T-cell (primary cell): ENCODE measurements at regions not wholly inside any gene's neighbourhood (a gene's known extent, or its start where the extent isn't known, plus 50 kb on each side); places are given as distances from the start of the nearest gene placed in this dataset.

Experiments
- ATAC-seq, 4 experiments: fragments of 200-7000 bp in 3 of 4; fragments of 150-1000 bp in 1 of 4; cut with Tn5 transposase; replicated peaks in 1 of 4; 1 replicate in 3 of 4; 2 replicates in 1 of 4; pipeline ENCODE4 v1.10.0; 2021; ENCODE audit warnings: moderate library complexity in 3 of 4, mild to moderate bottlenecking in 2 of 4, moderate number of reproducible peaks in 1 of 4
- CTCF ChIA-PET, 2 donors: fragments of 300-600 bp; sonication (Branson Sonifier 250); formaldehyde crosslinking; loops; one replicate each; lab custom pipeline; 2022; ENCODE audit warnings: antibody characterized with exemption in 2 of 2; lab: Charles Lee
- POLR2A ChIA-PET, 2 donors: fragments of 300-600 bp; sonication (Branson Sonifier 250); formaldehyde crosslinking; loops; one replicate each; lab custom pipeline; 2022; ENCODE audit warnings: antibody characterized with exemption in 2 of 2; lab: Charles Lee
- DNase-seq, 35 experiments: peaks; one replicate each; pipeline versions ENCODE4 v3.0.0 to v3.0.0-alpha.2; 2013 to 2023
- H3K27ac ChIP-seq: one replicate; pipeline ENCODE4 v1.5.1; 2013; ENCODE audit warnings: low read length
- H3K27me3 ChIP-seq, 2 experiments: replicated peaks in 1 of 2; 1 replicate in 1 of 2; 2 replicates in 1 of 2; pipeline versions ENCODE4 v1.6.1 to v1.7.0; 2013; ENCODE audit warnings: low read length in 1 of 2, mixed read lengths in 1 of 2; ENCODE audit not compliant: control insufficient read depth in 2 of 2, insufficient read depth in 2 of 2; ENCODE audit errors: extremely low read depth in 1 of 2
- H3K36me3 ChIP-seq, 2 donors: 1 replicate in 1 of 2; 2 replicates in 1 of 2; pipeline versions ENCODE4 v1.6.1 to v1.7.0; 2013; ENCODE audit warnings: low read length in 1 of 2; ENCODE audit not compliant: control insufficient read depth in 2 of 2, insufficient read depth in 1 of 2; ENCODE audit errors: extremely low read depth in 1 of 2
- H3K4me1 ChIP-seq, 2 experiments: 1 replicate in 1 of 2; 2 replicates in 1 of 2; pipeline versions ENCODE4 v1.6.1 to v1.7.0; 2013; ENCODE audit warnings: low read length in 2 of 2, mixed read lengths in 1 of 2; ENCODE audit not compliant: insufficient read depth in 2 of 2, control insufficient read depth in 1 of 2; ENCODE audit errors: extremely low read depth in 1 of 2
- H3K4me3 ChIP-seq, 2 donors: 1 replicate in 1 of 2; 2 replicates in 1 of 2; pipeline versions ENCODE4 v1.5.1 to v1.7.0; 2013; ENCODE audit warnings: mild to moderate bottlenecking in 2 of 2, low read length in 1 of 2, moderate library complexity in 1 of 2; ENCODE audit not compliant: control insufficient read depth in 1 of 2; ENCODE audit errors: extremely low read depth in 1 of 2
- H3K9me3 ChIP-seq: 2 replicates; pipeline ENCODE4 v1.7.0; 2013
- H3K27ac Mint-ChIP-seq, 2 donors: one replicate each; pipeline ENCODE4 v1.8.0; 2020 to 2021; ENCODE audit warnings: mild to moderate bottlenecking in 2 of 2, mixed read lengths in 2 of 2
- H3K27me3 Mint-ChIP-seq, 2 donors: one replicate each; pipeline ENCODE4 v1.8.0; 2021 to 2022; ENCODE audit warnings: mixed read lengths in 2 of 2
- H3K36me3 Mint-ChIP-seq: one replicate; pipeline ENCODE4 v1.8.0; 2021; ENCODE audit warnings: mixed read lengths
- H3K4me1 Mint-ChIP-seq, 3 donors: one replicate each; pipeline ENCODE4 v1.8.0; 2020 to 2022; ENCODE audit warnings: mixed read lengths in 3 of 3, mild to moderate bottlenecking in 1 of 3
- H3K4me3 Mint-ChIP-seq, 3 donors: one replicate each; pipeline ENCODE4 v1.8.0; 2020 to 2022; ENCODE audit warnings: mild to moderate bottlenecking in 3 of 3, mixed read lengths in 3 of 3, moderate library complexity in 3 of 3
- H3K9me3 Mint-ChIP-seq, 3 donors: one replicate each; pipeline ENCODE4 v1.8.0; 2020 to 2022; ENCODE audit warnings: mixed read lengths in 3 of 3
- WGBS: methylation state at CpG from one replicate; pipeline ENCODE4 v1.1.5; 2013; ENCODE audit warnings: missing lambda C conversion rate; ENCODE audit not compliant: insufficient coverage; 5-methylcytosine and 5-hydroxymethylcytosine counted together

DNA sequence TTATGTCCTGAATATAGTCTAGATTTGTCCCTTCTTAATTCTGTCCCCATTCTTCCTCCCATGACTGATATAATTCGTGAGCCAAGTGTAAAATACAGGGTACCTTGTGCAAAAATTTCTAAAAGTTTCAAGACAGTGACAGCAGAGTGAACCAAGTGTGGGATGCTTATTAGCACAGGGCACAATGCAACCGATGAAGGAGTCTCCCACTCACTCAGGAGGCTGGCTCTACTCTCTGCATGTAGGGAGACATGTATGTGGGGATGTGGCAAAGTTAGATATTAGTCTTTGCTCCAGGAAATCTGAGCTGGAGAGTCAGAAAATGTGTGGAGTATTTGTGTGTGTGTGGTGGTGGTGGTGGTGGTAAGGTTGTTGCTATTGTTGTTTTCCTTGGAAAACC is 305.9 kb downstream of the CHL1 start:
- no peak for DNase-seq
- no peak overlapping the region for H3K27ac Mint-ChIP-seq

DNA sequence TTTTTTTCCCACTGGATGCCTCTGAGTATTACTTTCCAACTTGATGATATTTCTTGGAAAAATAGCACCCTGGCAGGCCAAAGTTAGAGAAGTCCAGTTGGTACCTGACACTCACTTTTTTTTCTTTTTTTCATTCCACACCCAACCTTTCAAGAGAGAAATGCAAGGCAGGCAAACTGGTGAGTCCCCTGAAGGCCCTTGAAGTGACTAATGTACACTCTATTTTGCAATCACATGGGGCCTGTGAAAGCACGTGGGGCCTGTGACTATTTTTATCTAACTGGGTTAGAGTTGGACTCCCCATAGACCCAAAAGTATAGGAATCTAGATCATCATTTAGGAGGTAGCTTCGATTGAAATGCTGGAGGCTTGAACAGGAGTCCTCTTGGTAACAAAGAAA is 316.7 kb downstream of the CHL1 start:
- ATAC-seq, result no peak
- Mint-ChIP-seq H3K36me3 (no peaks in the 10 kb centered on the region), H3K27me3 (no peaks in the 10 kb centered on the region), H3K4me3 (no peak overlapping the region), H3K27ac (no peak overlapping the region), H3K9me3 (peaks cover 10 to 18% (median 12%) of the 10 kb centered on the region in 3 donors), H3K4me1 (no peaks in the 10 kb centered on the region)
- no CpG with 5 or more reads among the region's 2 CpGs for WGBS
- Histone ChIP-seq H3K27ac (no peak overlapping the region), H3K4me1 (no peaks in the 10 kb centered on the region), H3K4me3 (no peak overlapping the region), H3K9me3 (peaks cover 2% of the 10 kb centered on the region), H3K27me3 (no peaks in the 10 kb centered on the region), H3K36me3 (no peaks in the 10 kb centered on the region)
- ChIA-PET CTCF (no interaction called here), POLR2A (no interaction called here)
- no peak for DNase-seq

More for the DNA sequence above, 305.9 kb downstream of the CHL1 start:
- POLR2A ChIA-PET, result no interaction called here
- H3K4me3 ChIP-seq, result no peak overlapping the region
- H3K4me1 ChIP-seq, result no peaks in the 10 kb centered on the region
- H3K36me3 ChIP-seq, result no peaks in the 10 kb centered on the region
- peaks cover 0 to 8% (median 2%) of the 10 kb centered on the region in 3 donors for H3K9me3 Mint-ChIP-seq
- no peaks in the 10 kb centered on the region for H3K9me3 ChIP-seq
- no peaks in the 10 kb centered on the region for H3K27me3 Mint-ChIP-seq
- H3K27me3 ChIP-seq, result no peaks in the 10 kb centered on the region
- no peak overlapping the region for H3K27ac ChIP-seq
- no peak overlapping the region for H3K4me3 Mint-ChIP-seq
- CTCF ChIA-PET, result no interaction called here
- no peaks in the 10 kb centered on the region for H3K4me1 Mint-ChIP-seq
- no peak for ATAC-seq
- H3K36me3 Mint-ChIP-seq, result no peaks in the 10 kb centered on the region
- WGBS, result 100% methylated on average over 1 of the region's 2 CpGs

DNA sequence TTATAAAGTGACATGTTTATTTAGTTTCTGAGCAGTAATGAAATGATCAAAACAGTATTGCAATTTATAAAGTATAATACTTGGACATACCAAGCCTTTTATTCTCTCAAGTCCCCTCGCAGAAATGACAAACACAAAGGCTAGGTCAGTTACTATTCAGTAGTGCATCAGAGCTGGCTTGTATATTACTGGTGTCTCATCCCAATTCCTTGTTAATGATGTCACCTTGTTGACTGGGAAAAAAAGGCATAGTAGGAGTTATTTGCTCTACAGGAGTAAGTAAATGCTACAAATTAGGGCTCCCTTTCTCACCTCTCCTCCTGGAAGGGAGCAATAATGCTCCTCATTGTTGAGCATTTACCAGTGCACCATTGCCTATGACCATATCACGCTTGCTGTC is 317.6 kb downstream of the CHL1 start:
- no peak for ATAC-seq
- DNase-seq, result no peak
- no peaks in the 10 kb centered on the region for H3K36me3 ChIP-seq
- Mint-ChIP-seq H3K4me1 (no peaks in the 10 kb centered on the region), H3K27ac (no peak overlapping the region), H3K9me3 (peaks cover 6 to 9% (median 6%) of the 10 kb centered on the region in 3 donors), H3K36me3 (no peaks in the 10 kb centered on the region), H3K4me3 (no peak overlapping the region), H3K27me3 (no peaks in the 10 kb centered on the region)
- no peak overlapping the region for H3K4me3 ChIP-seq
- peaks cover 2% of the 10 kb centered on the region for H3K9me3 ChIP-seq
- CTCF ChIA-PET, result no interaction called here
- POLR2A ChIA-PET, result no interaction called here
- 100% methylated on average over 1 of the region's 2 CpGs for WGBS
- H3K27ac ChIP-seq, result no peak overlapping the region
- H3K4me1 ChIP-seq, result no peaks in the 10 kb centered on the region
- no peaks in the 10 kb centered on the region for H3K27me3 ChIP-seq

DNA sequence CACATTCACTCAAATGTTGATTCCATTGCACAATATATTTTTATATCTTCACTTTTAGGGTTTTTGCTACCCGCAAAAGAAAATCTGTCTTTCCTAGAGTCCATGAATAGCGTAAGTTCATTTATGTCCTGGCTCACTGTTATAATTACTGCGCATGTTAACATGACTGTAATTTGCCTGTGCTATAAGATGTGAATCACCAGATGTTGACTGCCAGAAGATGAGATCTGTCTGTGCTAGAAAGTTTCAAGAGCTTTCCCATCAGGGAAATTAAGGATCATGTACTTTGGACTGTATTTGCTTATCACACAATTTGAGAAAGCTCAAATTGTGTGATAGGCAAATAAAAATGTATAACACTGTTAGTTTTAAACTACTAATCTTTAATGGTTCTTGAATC is 322.5 kb downstream of the CHL1 start:
- H3K9me3 Mint-ChIP-seq, result peaks cover 0 to 3% (median 0%) of the 10 kb centered on the region in 3 donors
- no peaks in the 10 kb centered on the region for H3K36me3 Mint-ChIP-seq
- ATAC-seq (no peak), DNase-seq (no peak)
- WGBS, result 90% methylated on average over 2 of the region's 3 CpGs
- no peak overlapping the region for H3K4me3 Mint-ChIP-seq
- Histone ChIP-seq H3K27me3 (no peaks in the 10 kb centered on the region), H3K4me1 (no peaks in the 10 kb centered on the region), H3K27ac (no peak overlapping the region), H3K9me3 (peaks cover 2% of the 10 kb centered on the region), H3K36me3 (no peaks in the 10 kb centered on the region), H3K4me3 (no peak overlapping the region)
- H3K4me1 Mint-ChIP-seq, result no peaks in the 10 kb centered on the region
- H3K27me3 Mint-ChIP-seq, result no peaks in the 10 kb centered on the region
- ChIA-PET POLR2A (no interaction called here), CTCF (no interaction called here)
- H3K27ac Mint-ChIP-seq, result no peak overlapping the region

DNA sequence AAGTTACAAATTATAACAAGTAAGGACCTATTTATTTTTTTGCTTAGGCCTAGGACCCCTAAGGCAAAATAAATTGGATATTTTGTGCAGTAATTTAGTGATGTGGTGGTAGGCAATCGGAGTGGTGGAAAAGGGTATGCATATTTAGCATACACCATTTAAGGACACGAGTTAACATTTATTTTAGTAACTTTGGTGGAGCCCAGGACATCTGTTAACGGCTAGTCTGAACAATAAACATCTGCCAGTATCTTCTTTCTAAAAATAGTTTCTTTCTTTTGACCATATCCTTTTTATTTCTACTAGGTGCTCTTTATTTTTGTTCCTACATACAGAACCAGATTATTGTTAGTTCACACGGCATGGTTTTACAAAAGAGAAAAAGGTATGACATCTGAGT is 326.3 kb downstream of the CHL1 start:
- Histone ChIP-seq H3K27ac (no peak overlapping the region), H3K27me3 (no peaks in the 10 kb centered on the region), H3K9me3 (no peaks in the 10 kb centered on the region), H3K4me3 (no peak overlapping the region), H3K4me1 (no peaks in the 10 kb centered on the region), H3K36me3 (no peaks in the 10 kb centered on the region)
- Mint-ChIP-seq H3K27me3 (no peaks in the 10 kb centered on the region), H3K36me3 (no peaks in the 10 kb centered on the region), H3K4me1 (no peaks in the 10 kb centered on the region), H3K9me3 (peaks cover 2 to 8% (median 3%) of the 10 kb centered on the region in 3 donors), H3K4me3 (no peak overlapping the region), H3K27ac (no peak overlapping the region)
- no CpG with 5 or more reads among the region's 4 CpGs for WGBS
- no peak for ATAC-seq
- ChIA-PET CTCF (no interaction called here), POLR2A (no interaction called here)
- no peak for DNase-seq

DNA sequence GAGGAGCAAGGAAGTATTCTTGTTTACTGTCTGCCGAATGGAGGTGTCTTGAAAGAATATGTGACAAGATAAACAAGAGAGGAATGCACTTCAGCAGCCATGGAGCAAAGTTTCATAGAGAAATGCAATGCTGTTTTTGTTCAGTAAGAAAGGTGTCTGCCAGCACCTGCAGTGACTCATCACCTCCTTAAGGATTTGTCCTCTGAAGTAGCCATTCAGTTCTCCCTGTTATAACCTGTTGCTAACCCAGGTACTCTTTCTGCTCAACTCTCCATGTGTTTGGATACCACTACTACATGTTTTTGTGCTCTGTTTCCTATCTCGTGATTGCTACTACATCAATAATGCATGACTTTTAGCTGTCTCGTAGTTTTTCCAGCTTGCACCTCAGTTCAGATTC is 328.9 kb downstream of the CHL1 start:
- Mint-ChIP-seq H3K27me3 (no peaks in the 10 kb centered on the region), H3K4me1 (no peaks in the 10 kb centered on the region), H3K36me3 (no peaks in the 10 kb centered on the region), H3K4me3 (no peak overlapping the region), H3K9me3 (peaks cover 4 to 9% (median 4%) of the 10 kb centered on the region in 3 donors), H3K27ac (no peak overlapping the region)
- no peaks in the 10 kb centered on the region for H3K36me3 ChIP-seq
- CTCF ChIA-PET, result no interaction called here
- no peak overlapping the region for H3K4me3 ChIP-seq
- POLR2A ChIA-PET, result no interaction called here
- no peaks in the 10 kb centered on the region for H3K9me3 ChIP-seq
- WGBS, result 79% methylated on average over 3 of the region's 3 CpGs
- H3K27me3 ChIP-seq, result no peaks in the 10 kb centered on the region
- no peak for DNase-seq
- H3K27ac ChIP-seq, result no peak overlapping the region
- H3K4me1 ChIP-seq, result no peaks in the 10 kb centered on the region
- ATAC-seq, result no peak
